Ovary (tissue), 3 donors: ENCODE measurements at regions not wholly inside any gene's neighbourhood (a gene's known extent, or its start where the extent isn't known, plus 50 kb on each side); places are given as distances from the start of the nearest gene placed in this dataset.

Source experiments
- CTCF ChIP-seq, 3 donors: fragments of 450-650 bp in 2 of 3; fragments of 200-600 bp in 1 of 3; IDR thresholded peaks; one replicate each; pipeline versions ENCODE4 v1.5.1 to v1.8.0; 2016 to 2022; ENCODE audit warnings: antibody characterized with exemption in 3 of 3, mild to moderate bottlenecking in 1 of 3
- POLR2A ChIP-seq: fragments of 450-650 bp; IDR thresholded peaks from one replicate; pipeline ENCODE4 v1.6.1; 2017; ENCODE audit warnings: antibody characterized with exemption, mild to moderate bottlenecking, moderate library complexity
- donor health status: DM: no; HTN: no; CAD: no.

- no peak for TF ChIP-seq POLR2A
- TF ChIP-seq CTCF (IDR thresholded peaks at IDR 0.05) = no peak
These were observed 379.9 kb downstream of the SH2D1A start for GRCh38 chrX:124726292-124726691.
